ENCODE measurements at regions not wholly inside any gene's neighbourhood (a gene's known extent, or its start where the extent isn't known, plus 50 kb on each side); places are given as distances from the start of the nearest gene placed in this dataset.

- no peaks in the 10 kb centered on the region for H3K36me3 Mint-ChIP-seq (ENCODE audit: low read depth)
- intact Hi-C loops (cut with micrococcal nuclease): no loop called here
Measured at GRCh38 chr2:120624738-120625446, 110.8 kb upstream of the GLI2 start.

GRCh38 chr2:120625865-120626560, 109.7 kb upstream of the GLI2 start:
- Mint-ChIP-seq H3K4me1 (ENCODE audit: low read depth) (no peaks in the 10 kb centered on the region), H3K27ac (no peak overlapping the region), H3K9me3 (no peaks in the 10 kb centered on the region), H3K4me3 (no peak overlapping the region), H3K27me3 (ENCODE audit: insufficient read depth) (peaks cover 2% of the 10 kb centered on the region), H3K36me3 (ENCODE audit: low read depth) (no peaks in the 10 kb centered on the region)
- intact Hi-C loops (cut with micrococcal nuclease): no loop called here
- no peak for DNase-seq (ENCODE audit: low spot score)

More at GRCh38 chr2:120624738-120625446, 110.8 kb upstream of the GLI2 start:
- H3K27ac Mint-ChIP-seq: no peak overlapping the region
- no peaks in the 10 kb centered on the region for H3K9me3 Mint-ChIP-seq
- H3K27me3 Mint-ChIP-seq (ENCODE audit: insufficient read depth): peaks cover 2% of the 10 kb centered on the region
- no peak for DNase-seq (ENCODE audit: low spot score)
- H3K4me1 Mint-ChIP-seq (ENCODE audit: low read depth): no peaks in the 10 kb centered on the region
- H3K4me3 Mint-ChIP-seq: no peak overlapping the region

- DNase-seq (ENCODE audit: low spot score): no peak
- H3K27ac Mint-ChIP-seq: no peak overlapping the region
- no peaks in the 10 kb centered on the region for H3K4me1 Mint-ChIP-seq (ENCODE audit: low read depth)
- no peaks in the 10 kb centered on the region for H3K9me3 Mint-ChIP-seq
- H3K27me3 Mint-ChIP-seq (ENCODE audit: insufficient read depth): peaks cover 2% of the 10 kb centered on the region
- H3K4me3 Mint-ChIP-seq: no peak overlapping the region
- no peaks in the 10 kb centered on the region for H3K36me3 Mint-ChIP-seq (ENCODE audit: low read depth)
- intact Hi-C loops (cut with micrococcal nuclease): no loop called here
Measured at GRCh38 chr2:120626566-120626965, 109.1 kb upstream of the GLI2 start.

- H3K36me3 Mint-ChIP-seq (ENCODE audit: low read depth): no peaks in the 10 kb centered on the region
- no peak overlapping the region for H3K4me3 Mint-ChIP-seq
- H3K4me1 Mint-ChIP-seq (ENCODE audit: low read depth): no peaks in the 10 kb centered on the region
- intact Hi-C loops (cut with micrococcal nuclease): no loop called here
- H3K27ac Mint-ChIP-seq: no peak overlapping the region
- H3K27me3 Mint-ChIP-seq (ENCODE audit: insufficient read depth): peaks cover 2% of the 10 kb centered on the region
- no peak for DNase-seq (ENCODE audit: low spot score)
- no peaks in the 10 kb centered on the region for H3K9me3 Mint-ChIP-seq
Measured at GRCh38 chr2:120628248-120628647, 107.4 kb upstream of the GLI2 start.

- Mint-ChIP-seq H3K4me3 (no peak overlapping the region), H3K27me3 (ENCODE audit: insufficient read depth) (peaks cover 2% of the 10 kb centered on the region), H3K4me1 (ENCODE audit: low read depth) (no peaks in the 10 kb centered on the region), H3K27ac (no peak overlapping the region), H3K36me3 (ENCODE audit: low read depth) (no peaks in the 10 kb centered on the region), H3K9me3 (no peaks in the 10 kb centered on the region)
- intact Hi-C loops (cut with micrococcal nuclease): no loop called here
- DNase-seq (ENCODE audit: low spot score): no peak
Measured at GRCh38 chr2:120629241-120629895, 106.3 kb upstream of the GLI2 start.

- Mint-ChIP-seq H3K4me1 (ENCODE audit: low read depth) (no peaks in the 10 kb centered on the region), H3K4me3 (no peak overlapping the region), H3K36me3 (ENCODE audit: low read depth) (no peaks in the 10 kb centered on the region), H3K27me3 (ENCODE audit: insufficient read depth) (peaks cover 2% of the 10 kb centered on the region), H3K27ac (no peak overlapping the region), H3K9me3 (no peaks in the 10 kb centered on the region)
- DNase-seq (ENCODE audit: low spot score): no peak
- intact Hi-C loops (cut with micrococcal nuclease): no loop called here
Measured at GRCh38 chr2:120630031-120630701, 105.5 kb upstream of the GLI2 start.

GRCh38 chr2:120631236-120631635, 104.4 kb upstream of the GLI2 start:
- Mint-ChIP-seq H3K27ac (no peak overlapping the region), H3K27me3 (ENCODE audit: insufficient read depth) (no peaks in the 10 kb centered on the region), H3K4me3 (no peak overlapping the region), H3K36me3 (ENCODE audit: low read depth) (no peaks in the 10 kb centered on the region), H3K9me3 (no peaks in the 10 kb centered on the region), H3K4me1 (ENCODE audit: low read depth) (no peaks in the 10 kb centered on the region)
- no peak for DNase-seq (ENCODE audit: low spot score)
- intact Hi-C loops (cut with micrococcal nuclease): no loop called here

- intact Hi-C loops (cut with micrococcal nuclease): no loop called here
- Mint-ChIP-seq H3K27me3 (ENCODE audit: insufficient read depth) (peaks cover 2% of the 10 kb centered on the region), H3K36me3 (ENCODE audit: low read depth) (no peaks in the 10 kb centered on the region), H3K27ac (no peak overlapping the region), H3K4me1 (ENCODE audit: low read depth) (no peaks in the 10 kb centered on the region), H3K4me3 (no peak overlapping the region), H3K9me3 (no peaks in the 10 kb centered on the region)
- DNase-seq (ENCODE audit: low spot score): no peak
Measured at GRCh38 chr2:120631724-120632123, 103.9 kb upstream of the GLI2 start.

- no peak for DNase-seq (ENCODE audit: low spot score)
- Mint-ChIP-seq H3K27me3 (ENCODE audit: insufficient read depth) (peaks cover 2% of the 10 kb centered on the region), H3K4me3 (no peak overlapping the region), H3K27ac (no peak overlapping the region), H3K4me1 (ENCODE audit: low read depth) (no peaks in the 10 kb centered on the region), H3K9me3 (no peaks in the 10 kb centered on the region), H3K36me3 (ENCODE audit: low read depth) (no peaks in the 10 kb centered on the region)
- intact Hi-C loops (cut with micrococcal nuclease): no loop called here
Measured at GRCh38 chr2:120632796-120633646, 102.6 kb upstream of the GLI2 start.

- no peaks in the 10 kb centered on the region for H3K36me3 Mint-ChIP-seq (ENCODE audit: low read depth)
- no peak for DNase-seq (ENCODE audit: low spot score)
- no peak overlapping the region for H3K27ac Mint-ChIP-seq
- intact Hi-C loops (cut with micrococcal nuclease): no loop called here
- no peak overlapping the region for H3K4me3 Mint-ChIP-seq
- peaks cover 2% of the 10 kb centered on the region for H3K27me3 Mint-ChIP-seq (ENCODE audit: insufficient read depth)
- no peaks in the 10 kb centered on the region for H3K9me3 Mint-ChIP-seq
- H3K4me1 Mint-ChIP-seq (ENCODE audit: low read depth): no peaks in the 10 kb centered on the region
Measured at GRCh38 chr2:120634533-120634932, 101.1 kb upstream of the GLI2 start.

GRCh38 chr2:120635146-120635545, 100.5 kb upstream of the GLI2 start:
- no peak overlapping the region for H3K4me3 Mint-ChIP-seq
- peaks cover 2% of the 10 kb centered on the region for H3K27me3 Mint-ChIP-seq (ENCODE audit: insufficient read depth)
- H3K4me1 Mint-ChIP-seq (ENCODE audit: low read depth): no peaks in the 10 kb centered on the region
- no peak for DNase-seq (ENCODE audit: low spot score)
- no peak overlapping the region for H3K27ac Mint-ChIP-seq
- H3K9me3 Mint-ChIP-seq: no peaks in the 10 kb centered on the region
- intact Hi-C loops (cut with micrococcal nuclease): no loop called here
- H3K36me3 Mint-ChIP-seq (ENCODE audit: low read depth): no peaks in the 10 kb centered on the region

GRCh38 chr2:120637847-120638246, 97.8 kb upstream of the GLI2 start:
- DNase-seq (ENCODE audit: low spot score): no peak
- no peaks in the 10 kb centered on the region for H3K36me3 Mint-ChIP-seq (ENCODE audit: low read depth)
- no peak overlapping the region for H3K4me3 Mint-ChIP-seq
- H3K4me1 Mint-ChIP-seq (ENCODE audit: low read depth): no peaks in the 10 kb centered on the region
- no peaks in the 10 kb centered on the region for H3K9me3 Mint-ChIP-seq
- H3K27ac Mint-ChIP-seq: no peak overlapping the region
- intact Hi-C loops (cut with micrococcal nuclease): no loop called here
- peaks cover 4% of the 10 kb centered on the region for H3K27me3 Mint-ChIP-seq (ENCODE audit: insufficient read depth)
